Hematopoietic multipotent progenitor cell treated with erythropoietin and hydrocortisone succinate and interleukin-3 and kit ligand, for 15 days (in vitro differentiated cells): ENCODE measurements at regions not wholly inside any gene's neighbourhood (a gene's known extent, or its start where the extent isn't known, plus 50 kb on each side); places are given as distances from the start of the nearest gene placed in this dataset.

Source experiments
- DNase-seq: peaks from one replicate; pipeline ENCODE4 v3.0.0-alpha.2; 2015; ENCODE audit warnings: low spot score

DNA sequence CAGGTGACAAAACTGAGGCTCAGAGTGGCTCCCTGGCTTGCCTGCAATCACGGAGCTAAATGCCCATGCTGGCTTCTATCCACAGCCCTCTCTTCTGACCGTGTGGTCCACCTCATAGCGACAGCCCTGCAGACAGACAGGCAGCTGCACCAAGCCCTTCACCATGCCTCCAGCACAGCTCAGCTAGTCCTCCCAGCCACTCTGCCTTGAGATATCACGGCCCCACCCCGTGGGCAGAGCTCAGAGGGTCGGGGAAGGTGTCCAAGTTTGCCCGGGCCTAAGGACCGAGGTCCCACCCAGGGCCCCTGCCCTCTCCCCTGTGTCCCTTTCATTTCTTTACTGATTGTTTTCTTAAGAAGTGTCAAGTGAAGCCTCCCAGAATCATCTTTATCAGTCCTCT lies 128.2 kb upstream of the GLI2 start:
- DNase-seq, result no peak

DNA sequence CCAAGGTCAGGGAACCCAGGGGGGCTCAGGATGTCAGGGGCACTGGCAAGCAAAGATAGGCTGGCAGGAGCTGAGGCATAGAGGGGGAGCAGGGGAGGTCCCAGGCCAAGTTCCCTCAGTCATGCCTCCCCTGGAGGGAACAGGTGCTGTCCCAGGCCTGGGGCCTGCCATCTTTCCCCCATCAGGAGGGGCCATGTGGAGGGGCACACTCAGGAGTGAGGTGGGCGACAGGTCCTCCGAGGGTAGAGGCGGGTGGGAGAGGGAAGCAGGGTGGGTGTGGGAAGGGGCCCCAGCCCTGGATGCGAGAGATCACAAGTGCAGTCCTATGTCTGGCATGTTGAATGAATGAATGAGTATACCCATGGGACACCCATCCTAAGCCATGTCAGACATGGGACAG lies 127.7 kb upstream of the GLI2 start:
- DNase-seq, result no peak

DNA sequence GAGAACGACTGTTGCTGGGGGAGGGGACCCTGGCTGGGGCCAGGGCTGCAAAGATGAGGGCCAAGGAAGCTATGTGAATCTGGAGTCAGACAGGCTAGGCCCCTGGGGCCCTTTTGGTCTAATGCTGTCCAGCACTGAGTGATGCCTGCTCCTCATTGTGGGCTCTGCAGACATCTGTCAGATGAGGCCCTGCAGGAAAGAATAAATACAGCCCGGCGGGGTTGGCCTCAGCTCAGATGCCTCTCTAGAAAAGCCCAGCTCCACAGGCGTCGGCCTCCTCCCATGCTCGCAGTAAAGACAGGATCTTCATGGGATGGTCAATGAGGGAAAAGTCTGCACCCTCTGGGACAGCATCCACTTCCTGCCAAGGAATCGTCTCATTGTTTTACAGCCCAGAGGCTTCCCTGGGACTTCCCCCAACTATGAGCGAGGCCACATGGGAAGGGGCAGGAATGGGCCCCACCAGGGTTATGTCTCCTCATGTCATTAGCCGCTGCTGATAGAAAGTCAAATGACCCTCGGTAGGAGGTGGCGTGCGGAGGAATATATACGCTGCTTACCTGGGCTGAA lies 125.8 kb upstream of the GLI2 start:
- no peak for DNase-seq

DNA sequence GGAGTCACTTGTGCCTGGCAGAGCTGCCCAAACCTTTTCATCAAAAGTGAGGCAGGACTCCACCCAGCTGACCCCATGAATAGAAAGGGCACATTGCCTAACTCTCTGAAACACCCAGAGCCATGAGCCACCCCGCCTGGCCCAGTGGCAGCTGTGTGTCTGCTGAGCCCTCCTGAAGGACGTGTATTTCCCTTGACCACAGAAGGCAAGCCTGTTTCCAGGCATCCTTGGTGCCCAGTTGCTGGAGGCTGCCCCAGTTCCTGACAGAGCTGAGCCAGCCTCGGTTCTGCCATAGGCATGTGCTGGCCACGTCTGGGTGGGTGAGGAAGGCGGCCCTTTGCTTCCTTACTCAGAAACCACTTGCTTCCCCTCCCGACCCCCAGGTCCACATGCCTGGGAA lies 124.7 kb upstream of the GLI2 start:
- no peak for DNase-seq

DNA sequence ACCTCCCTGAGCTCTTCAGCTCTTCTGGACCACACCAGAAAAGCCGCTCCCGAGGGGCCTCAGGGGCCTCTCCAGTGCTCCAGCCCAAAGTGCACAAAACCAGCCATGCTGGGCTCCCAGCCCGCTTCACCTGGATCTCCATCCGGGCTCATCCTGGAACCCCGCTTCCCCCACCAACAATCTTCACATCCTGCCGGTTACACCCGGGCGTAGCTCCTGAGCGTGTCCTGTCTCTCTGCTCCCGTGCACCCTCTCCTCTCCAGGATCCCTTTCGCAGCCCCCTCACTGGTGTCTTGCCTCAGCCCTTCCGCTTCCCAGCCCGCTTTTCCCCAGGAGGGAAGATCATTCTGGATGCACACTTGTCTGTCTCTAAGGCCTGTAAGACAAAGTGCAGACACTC lies 123.7 kb upstream of the GLI2 start:
- DNase-seq, result no peak

DNA sequence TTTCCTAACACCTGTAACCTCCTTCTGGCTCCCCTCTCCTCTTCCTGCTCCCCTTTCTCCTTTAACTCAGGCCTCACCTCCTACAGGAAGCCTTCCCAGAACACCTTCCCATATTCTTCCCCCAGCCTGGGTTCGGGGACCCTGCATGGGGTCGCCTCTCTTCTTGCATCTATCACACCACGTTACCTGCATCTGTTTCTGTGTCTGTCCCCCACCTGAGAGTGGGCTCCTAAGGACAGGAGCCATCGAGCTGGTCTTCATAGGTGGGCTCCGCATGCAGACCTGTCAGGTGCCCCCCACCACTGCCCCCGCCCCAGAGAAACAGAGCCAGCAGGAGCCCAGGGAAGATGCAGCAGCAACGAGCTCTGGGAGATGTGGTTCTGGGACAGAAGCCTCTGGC lies 123.2 kb upstream of the GLI2 start:
- DNase-seq, result no peak

DNA sequence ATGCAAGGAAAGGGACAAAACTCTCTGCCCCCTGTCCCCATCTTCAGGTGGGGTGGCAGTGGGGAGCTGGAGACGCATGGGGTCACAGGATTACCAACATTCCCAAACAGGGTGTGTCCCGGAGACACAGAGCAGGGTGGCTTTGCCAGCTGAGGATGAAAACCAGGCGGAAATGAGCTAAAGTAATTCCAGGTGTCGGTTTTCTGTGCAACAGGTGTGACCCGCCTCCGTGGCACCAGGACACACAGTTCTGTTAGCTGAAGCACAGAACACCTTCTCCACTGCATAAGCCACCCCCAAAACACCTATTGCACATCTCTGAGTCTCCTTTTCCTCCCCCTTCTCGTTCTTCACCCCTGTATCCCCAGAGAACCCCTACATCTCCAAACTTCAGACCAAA lies 122.7 kb upstream of the GLI2 start:
- no peak for DNase-seq

DNA sequence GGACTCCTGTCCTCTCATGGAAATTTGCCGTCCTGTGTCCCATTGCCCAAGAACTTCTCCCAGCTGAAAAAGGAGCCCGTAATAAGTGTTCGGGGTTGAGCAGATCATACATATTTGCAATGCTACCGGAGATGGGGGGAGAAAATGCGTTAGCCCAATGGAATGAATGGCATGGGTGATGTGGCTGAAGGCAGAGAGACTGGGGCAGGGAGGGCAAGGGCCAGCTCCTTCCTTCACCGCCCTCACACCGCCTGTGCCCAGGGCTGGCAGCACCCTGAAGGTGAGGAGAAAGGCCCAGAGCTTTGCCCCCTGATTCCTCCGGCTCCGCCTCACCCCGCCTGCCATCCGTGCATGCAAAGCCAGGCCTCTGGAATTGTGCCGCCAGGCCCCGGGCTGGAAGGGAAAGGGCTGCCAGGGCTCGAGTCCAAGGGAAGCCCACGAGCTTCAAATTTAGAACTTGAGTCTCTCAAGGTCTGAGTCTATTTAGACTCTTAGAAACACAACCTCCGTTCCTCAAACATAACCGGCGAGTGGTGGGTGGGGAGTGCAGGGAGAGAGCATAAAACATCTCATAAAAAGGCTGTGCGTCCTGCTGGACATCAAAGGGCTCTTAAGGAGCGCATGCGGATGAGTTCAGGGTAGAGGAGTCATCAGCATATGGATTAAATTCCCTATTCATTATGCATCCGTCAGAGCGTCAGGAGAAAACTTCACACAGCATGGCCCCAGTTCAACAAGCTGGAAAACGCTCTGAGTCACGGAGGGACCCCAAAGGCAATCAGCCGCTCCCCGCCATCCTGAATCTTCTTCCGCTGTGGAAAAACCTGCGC lies 121.7 kb upstream of the GLI2 start:
- DNase-seq, result no peak

DNA sequence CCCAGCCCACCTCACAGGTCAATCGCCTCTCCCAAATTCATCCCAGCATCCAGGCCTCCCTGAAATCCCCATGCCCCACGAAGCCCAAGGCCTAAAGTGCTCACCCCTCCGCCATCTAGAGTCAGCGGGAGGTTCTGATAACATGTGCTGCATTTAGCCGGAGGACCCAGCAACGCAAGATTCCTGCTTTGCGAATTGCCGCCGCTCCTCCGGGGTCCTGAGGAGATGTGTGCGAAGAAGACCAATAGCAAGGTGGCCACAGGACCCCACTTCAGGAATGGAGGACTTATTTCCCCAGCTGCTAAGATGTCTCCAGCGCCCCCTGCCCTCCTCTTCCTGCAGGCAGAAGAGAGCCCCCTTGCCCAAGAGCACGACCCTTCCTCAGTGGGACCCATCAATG lies 120.8 kb upstream of the GLI2 start:
- no peak for DNase-seq

DNA sequence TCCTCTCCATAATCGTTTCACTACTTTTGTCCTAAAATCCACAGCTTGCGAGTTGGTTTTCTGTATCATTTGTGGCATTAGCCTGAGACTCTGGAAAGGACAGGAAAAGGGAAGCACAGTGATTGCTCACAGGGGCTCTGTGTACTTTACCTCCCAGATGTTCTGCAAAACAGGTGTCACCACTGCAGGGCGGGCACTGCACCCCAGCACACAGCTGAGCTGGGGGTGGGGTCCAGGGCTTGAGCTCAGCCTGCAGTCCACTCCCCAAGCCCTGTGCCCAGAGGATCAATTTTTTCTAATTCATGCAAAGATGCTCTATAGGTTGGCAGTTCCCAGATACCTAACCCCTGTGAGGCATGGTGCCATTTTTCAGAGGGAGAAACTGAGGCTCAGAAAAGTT lies 119.4 kb upstream of the GLI2 start:
- DNase-seq, result no peak

DNA sequence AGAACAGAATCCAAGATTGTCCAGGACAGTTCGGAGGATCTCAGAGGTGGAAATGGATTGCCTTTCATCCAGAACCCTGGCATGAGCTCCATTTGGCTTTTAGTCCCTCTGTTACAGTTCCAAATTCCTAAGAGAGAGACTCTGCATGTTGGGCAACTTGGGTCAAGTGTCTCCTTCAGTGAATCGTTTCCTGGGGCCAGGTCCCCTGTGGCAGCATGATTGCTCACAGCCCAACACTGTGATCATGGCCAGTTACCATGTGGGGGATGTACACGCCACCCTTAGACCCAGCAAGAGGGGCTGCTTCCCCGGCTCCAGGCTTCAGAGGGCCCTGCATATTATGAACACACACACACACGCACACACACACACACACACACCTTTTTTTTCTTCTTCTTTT lies 118.6 kb upstream of the GLI2 start:
- DNase-seq, result no peak

DNA sequence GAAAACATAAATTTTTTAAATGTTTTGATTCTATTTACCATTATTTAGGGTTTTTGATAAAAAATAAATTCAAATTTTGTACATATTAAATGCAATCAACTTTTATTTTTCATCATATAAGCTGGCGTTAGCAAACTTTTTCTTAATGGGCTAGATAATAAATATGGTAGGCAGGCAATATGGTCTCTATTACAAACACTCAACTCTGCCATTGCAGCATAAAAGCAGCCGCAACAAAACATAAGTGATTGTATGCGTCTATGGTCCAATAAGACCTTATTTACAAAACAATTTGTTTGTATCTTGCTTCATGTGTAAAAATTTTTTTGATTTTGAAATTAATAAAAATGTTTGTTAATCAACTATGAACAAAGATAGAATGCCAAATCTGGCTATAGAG lies 116.8 kb upstream of the GLI2 start:
- no peak for DNase-seq

DNA sequence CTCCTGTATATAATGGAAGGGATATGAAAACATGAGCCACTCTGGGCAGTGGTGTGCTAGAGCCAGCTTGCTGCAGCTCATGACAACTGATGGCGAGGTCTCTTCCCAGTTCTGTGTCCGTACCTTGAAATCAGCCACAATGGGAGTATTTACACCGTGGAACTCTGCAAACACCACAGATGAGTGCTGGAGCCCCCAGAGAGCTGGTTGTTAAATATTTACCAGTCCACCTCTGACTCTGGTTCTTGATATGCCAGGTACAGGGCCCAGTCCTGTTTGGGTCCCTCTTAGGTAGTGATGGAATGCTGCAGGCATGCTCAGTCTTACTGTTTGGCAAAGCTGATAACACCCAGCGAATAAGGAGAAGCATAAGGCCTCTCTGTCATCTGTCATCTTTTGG lies 116.1 kb upstream of the GLI2 start:
- no peak for DNase-seq

DNA sequence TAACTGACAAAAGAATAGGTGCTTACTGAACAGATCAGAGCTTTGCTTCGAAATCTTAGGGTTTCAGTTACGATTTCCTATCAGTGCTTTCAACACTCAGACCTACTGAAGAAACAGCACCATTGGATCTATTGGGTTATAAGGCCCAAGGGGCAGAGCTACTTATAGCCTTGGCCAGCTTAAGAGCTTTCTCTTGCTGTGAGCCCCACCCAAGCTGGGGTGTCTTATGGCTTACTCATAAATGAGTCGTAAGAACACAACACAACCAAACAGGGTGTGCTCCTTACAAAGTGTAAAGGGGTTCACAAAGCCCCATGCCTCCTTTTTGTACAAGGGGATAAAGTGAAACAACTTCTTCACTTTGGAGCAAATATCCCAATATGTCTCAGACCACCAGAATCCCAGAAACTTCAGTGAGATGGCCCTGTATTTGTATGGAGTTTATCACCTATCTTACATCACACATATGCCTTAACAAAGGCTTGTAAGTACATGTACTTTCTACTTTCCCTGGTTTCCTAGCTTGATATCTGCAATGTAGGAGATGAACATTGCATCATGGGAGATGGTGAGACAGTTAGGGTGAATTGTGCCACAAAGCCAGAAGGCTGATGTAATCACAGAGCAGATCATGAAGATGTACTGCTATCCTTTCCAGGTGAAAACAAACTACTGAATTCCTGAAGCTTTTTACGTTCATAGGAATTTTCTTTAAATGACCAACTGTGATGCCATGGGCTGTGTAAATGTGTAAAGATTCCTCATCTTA lies 115.5 kb upstream of the GLI2 start:
- no peak for DNase-seq

DNA sequence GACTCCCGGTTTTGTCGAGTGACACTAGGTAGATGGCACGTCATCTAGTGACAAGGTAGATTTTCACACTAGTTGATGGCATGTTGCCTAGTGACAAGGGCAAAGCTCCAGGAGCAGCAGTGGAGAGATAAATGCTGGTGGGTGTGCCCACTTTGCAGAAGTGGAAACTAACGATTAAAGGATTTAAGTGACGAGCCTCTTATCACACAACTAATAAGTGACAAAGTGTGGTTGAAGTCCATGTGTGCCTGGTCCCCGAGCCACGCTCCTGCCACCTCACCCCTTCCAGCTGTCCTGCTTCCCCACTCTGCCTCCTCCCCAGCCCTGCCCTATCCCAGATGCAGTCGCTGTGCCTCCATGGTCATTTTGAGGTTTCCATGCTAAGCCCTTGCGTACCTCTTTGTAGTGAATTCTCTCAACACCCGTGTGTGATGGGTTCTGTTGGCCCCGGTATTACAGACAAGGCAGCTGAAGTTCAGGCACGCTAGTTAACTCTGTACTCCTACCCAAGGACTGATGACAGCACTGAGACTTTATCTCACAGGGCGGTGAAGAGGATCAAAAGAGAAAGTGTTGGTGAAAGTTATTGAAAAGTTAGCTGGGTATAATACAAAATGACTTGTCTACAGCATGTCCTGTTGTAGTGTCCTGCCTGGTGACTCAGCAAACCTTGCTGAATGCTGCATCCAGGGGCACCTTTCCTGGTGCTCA lies 113.4 kb upstream of the GLI2 start:
- DNase-seq, result no peak

DNA sequence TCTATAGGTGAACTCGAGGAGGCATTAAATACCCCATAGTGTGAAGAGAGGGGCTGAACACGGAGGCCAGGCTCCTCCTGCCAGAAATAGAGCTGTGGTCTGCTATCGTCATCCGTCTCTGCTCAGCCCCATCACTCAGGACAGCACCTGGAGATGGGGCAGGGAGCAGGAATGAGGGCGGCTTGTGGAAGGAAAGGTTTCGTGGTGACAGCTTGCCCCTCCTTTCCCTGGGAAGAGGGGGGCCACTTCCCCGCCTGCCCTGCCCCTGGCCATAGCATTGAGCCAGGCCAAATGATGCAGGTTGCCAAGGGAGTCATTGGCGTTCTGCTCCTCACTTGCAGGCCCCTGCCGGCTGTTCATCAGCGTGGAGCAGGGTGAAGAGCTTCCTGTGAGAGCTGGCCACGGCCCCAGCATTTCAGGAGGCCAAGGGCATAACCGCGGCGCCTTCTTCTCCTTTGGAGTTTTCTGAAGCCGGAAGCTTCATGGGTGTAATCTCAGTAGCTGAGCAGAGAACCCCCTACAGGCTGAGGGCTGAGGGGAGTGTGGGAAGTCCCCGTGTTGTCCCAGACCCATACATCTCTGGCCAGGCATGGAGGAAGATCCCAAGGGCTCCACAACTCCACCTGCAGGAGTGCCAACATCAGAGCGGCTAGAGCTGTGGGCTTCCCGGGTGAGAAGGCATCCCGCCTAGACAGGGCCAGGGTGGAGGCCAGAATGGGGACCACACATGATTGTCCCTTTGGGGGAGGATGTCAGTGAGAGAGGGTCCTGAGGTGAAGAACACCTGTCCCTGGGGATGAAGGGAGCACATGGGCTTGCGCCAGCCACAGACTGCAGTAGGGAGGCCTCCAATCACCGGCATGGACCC lies 112.5 kb upstream of the GLI2 start:
- DNase-seq, result no peak

DNA sequence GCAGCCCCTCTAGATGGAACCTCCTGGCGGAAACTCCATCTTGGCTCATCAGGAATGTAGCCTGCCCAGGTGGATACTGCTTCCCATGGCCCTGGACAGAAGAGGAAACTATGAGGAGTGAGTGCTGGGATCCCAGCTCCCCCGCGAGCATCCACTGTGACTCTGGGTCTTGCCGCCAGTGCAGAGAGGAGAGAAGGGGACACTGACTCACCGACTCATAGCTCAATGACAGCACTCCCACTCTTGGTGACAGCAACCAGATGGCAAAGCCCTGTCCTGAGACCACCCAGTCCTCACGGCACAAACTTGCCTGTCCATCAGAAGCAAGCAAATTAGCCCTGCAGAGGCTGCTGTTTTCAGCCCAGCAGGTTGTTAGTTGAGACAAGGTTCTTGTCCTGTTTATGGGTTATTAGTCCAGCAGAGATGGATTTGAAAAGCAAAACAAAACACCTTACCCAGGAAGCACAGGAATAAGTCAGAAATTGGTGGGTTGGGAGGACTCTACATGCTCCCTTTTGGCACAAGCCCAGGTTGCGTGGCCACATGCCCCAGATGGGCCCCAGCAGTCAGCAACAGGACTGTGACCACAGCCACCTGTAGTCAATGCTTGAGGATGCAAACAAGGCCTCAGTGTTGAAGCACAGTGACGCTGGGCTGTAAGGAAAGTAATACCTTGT lies 111.5 kb upstream of the GLI2 start:
- DNase-seq, result no peak

DNA sequence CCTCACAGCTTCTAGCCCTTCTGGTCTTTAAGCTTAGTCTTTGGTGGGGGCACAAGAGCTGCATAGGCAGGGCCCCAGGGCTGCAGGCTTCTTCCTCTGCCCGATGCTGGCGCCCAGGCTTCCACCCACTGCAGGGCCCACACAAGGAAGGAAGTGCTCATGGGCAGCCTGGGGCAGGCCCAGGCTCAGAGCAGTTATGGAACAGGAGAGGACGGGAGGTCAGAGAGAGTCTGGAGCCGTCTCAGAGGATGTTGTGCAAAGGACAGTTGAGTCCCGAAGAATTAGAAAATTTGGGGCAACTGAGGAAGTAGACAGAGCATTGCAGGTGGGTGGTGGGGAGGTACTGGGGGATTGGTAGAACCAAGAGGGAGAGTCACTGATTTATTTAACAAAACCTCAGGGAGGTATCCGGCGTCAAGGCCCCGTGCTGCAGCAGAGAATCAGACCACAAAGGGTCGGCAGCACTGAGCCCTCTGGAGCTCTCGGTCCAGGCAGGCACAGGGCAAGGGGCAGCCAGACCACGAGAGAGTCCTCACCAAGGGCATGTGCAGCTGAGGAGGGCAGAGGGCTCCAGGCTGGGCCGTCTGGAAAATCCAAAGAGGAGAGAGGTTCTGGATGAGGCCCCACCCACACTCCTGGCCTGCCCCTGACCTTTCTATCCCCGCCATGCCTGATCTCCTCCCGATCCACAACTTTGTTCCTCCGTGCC lies 110.8 kb upstream of the GLI2 start:
- DNase-seq, result no peak

DNA sequence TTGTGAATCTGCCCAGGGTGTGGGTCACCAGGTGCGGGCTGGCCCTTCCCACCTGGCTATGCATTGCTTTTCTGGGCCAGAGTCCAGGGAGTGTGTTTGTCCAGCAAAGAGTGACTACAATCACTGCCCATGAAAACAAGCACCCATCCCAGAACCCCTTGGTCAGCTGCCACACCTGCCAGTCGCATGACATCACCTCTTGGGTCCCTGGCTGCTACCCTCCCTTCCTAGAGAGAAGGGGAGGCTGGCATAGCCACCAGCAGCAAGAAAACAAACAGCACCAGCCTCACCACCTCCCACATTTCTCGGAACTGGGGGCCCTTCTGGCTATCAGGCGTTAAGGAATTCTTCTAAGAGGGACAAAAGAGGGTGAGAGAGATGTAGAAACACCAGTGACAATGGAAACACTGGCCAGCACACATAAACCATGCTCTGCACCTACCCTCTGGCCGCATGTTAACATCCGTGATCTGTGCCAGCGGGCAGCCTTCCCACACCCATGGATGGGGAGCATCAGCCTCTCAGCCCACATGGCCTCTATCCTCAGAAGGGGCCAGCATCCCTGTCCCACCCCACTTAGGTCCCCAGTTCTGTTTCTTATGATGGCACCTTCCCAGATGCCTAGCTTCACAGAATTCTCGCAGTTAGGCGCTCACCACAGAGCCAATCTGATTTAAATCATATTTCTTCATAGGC lies 109.7 kb upstream of the GLI2 start:
- no peak for DNase-seq

DNA sequence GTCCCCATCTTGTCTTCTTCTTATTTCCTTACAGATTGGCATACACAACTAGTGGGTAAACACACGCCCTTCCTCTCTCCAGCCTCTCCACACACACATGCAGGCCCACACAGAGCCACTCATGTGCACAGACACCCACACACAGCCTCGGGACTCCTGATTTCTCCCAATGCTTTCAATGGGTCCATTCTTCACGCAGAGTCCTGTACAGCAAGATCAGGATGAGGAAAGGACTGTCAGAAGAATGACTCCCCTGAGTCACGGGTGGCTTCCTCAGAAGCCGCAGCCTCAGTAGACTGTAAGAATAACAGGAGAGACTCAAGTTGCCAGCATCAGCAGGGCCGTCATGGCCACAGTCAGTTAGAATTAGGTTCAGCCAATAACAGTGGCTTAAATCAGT lies 109.1 kb upstream of the GLI2 start:
- DNase-seq, result no peak
